Heart left ventricle (tissue), 13 donors: ENCODE measurements at regions not wholly inside any gene's neighbourhood (a gene's known extent, or its start where the extent isn't known, plus 50 kb on each side); places are given as distances from the start of the nearest gene placed in this dataset.

Source experiments
- CTCF ChIP-seq, 12 donors: fragments of 200-600 bp; sonication (generic) in 4 of 12; IDR thresholded peaks; one replicate each; pipeline versions ENCODE4 v1.5.0 to v1.8.0; 2018 to 2022; ENCODE audit warnings: antibody characterized with exemption in 12 of 12, mild to moderate bottlenecking in 5 of 12
- POLR2A ChIP-seq, 2 donors: fragments of 450-650 bp; IDR thresholded peaks; one replicate each; pipeline ENCODE4 v1.6.1; 2017; ENCODE audit warnings: antibody characterized with exemption in 2 of 2, mild to moderate bottlenecking in 2 of 2, moderate library complexity in 2 of 2
- donor health status: ischemic (EF 13 %, LVEDD 7.1; RV severe dilation, severe dysfunction).
- donor health status: DM: no; HTN: yes; CAD: no.
- donor health status: DM: no; HTN: no; CAD: no.
- donor health status: ischemic (EF 25% LVEDD 6.9; RV normal size, moderate dysfunction).
- donor health status: ischemic (EF 25% LVEDD 5.7; RV mildly dilated, moderate dysfunction).
- donor health status: ischemic (EF 35%, LVEDD 5.7; RV mildly dilated, moderate dysfunction).
- donor health status: nonischemic (EF 11% LVEDD 7.7; RV severe dilation, severe dysfunction).
- donor health status: DM: yes; HTN: yes; CAD: no.
- donor health status: PGD.
- donor health status: ischemic (EF 29% LVEDD 5.4; RV normal size, mild dysfunction).
- donor health status: nonischemic (EF 23%, LVEDD 6.1; RV moderate dilation, normal function).

- TF ChIP-seq POLR2A (IDR thresholded peaks at IDR 0.05) (no peak), CTCF (IDR thresholded peaks at IDR 0.05) (no peak)
Measured at GRCh38 chr6:112717401-112717800, 370.3 kb downstream of the RFPL4B start.
